SK-N-SH (cell line): ENCODE measurements at regions not wholly inside any gene's neighbourhood (a gene's known extent, or its start where the extent isn't known, plus 50 kb on each side); places are given as distances from the start of the nearest gene placed in this dataset.
A peak's percentile ranks its signal among the peaks of the same experiment; 100 is the strongest.

ENCODE experiments used
- CTCF ChIA-PET: fragments of 300-600, 350-600 bp; formaldehyde crosslinking; extraction: SDS; loops from one replicate; lab custom pipeline; 2021; lab: Yijun Ruan, JAX
- POLR2A ChIA-PET: fragments of 350-600 bp; sonication (Branson Sonifier 250); formaldehyde crosslinking; extraction: SDS; loops from one replicate; lab custom pipeline; 2020; ENCODE audit warnings: antibody characterized with exemption, inconsistent platforms; lab: Yijun Ruan, JAX
- DNase-seq: peaks from one replicate; pipeline ENCODE4 v3.0.0; 2012
- H2AFZ ChIP-seq: fragments of 200-600 bp; sonication (generic); 2 replicates; pipeline ENCODE4 v1.8.1; 2016; ENCODE audit warnings: antibody characterized with exemption, mild to moderate bottlenecking, low read depth
- H3F3A ChIP-seq: fragments of 200-600 bp; sonication (generic); replicated peaks from 2 replicates; pipeline ENCODE3; 2016; ENCODE audit warnings: antibody characterized with exemption, mild to moderate bottlenecking; ENCODE audit not compliant: insufficient read depth
- H3K27ac ChIP-seq, 2 experiments: fragments of 200-500 bp in 1 of 2; fragments of 200-600 bp in 1 of 2; sonication (Bioruptor generic) in 1 of 2; sonication (generic), shearing (Covaris generic) in 1 of 2; 2 replicates each; pipeline versions ENCODE4 v1.5.1 to v1.6.1; 2014 to 2016; ENCODE audit warnings: low read depth in 2 of 2, inconsistent platforms in 1 of 2, low read length in 1 of 2, mild to moderate bottlenecking in 1 of 2, mixed read lengths in 1 of 2
- H3K27me3 ChIP-seq: fragments of 200-600 bp; sonication (generic), shearing (Covaris generic); 2 replicates; pipeline ENCODE4 v1.6.1; 2016; ENCODE audit warnings: mixed run types; ENCODE audit not compliant: insufficient read depth
- H3K36me3 ChIP-seq, 2 experiments: fragments of 200-500 bp in 1 of 2; fragments of 200-600 bp in 1 of 2; sonication (Bioruptor generic) in 1 of 2; sonication (generic) in 1 of 2; replicated peaks in 1 of 2; 2 replicates each; pipeline versions ENCODE3 to v1.5.1; 2014 to 2016; ENCODE audit warnings: low read length in 1 of 2, mild to moderate bottlenecking in 1 of 2; ENCODE audit not compliant: insufficient read depth in 2 of 2, control insufficient read depth in 1 of 2
- H3K4me1 ChIP-seq, 2 experiments: fragments of 200-500 bp in 1 of 2; fragments of 200-600 bp in 1 of 2; sonication (Bioruptor generic) in 1 of 2; sonication (generic), shearing (Covaris generic) in 1 of 2; 2 replicates each; pipeline versions ENCODE4 v1.5.1 to v1.6.1; 2014 to 2016; ENCODE audit warnings: low read depth in 1 of 2, low read length in 1 of 2, mixed run types in 1 of 2; ENCODE audit not compliant: insufficient read depth in 2 of 2, control insufficient read depth in 1 of 2
- H3K4me2 ChIP-seq: fragments of 200-600 bp; sonication (generic), shearing (Covaris generic); 2 replicates; pipeline ENCODE4 v1.6.1; 2017; ENCODE audit warnings: mixed run types
- H3K4me3 ChIP-seq, 2 experiments: fragments of 200-500 bp in 1 of 2; fragments of 200-600 bp in 1 of 2; sonication (Bioruptor generic) in 1 of 2; sonication (generic), shearing (Covaris generic) in 1 of 2; 2 replicates each; pipeline versions ENCODE4 v1.5.1 to v1.8.1; 2014 to 2016; ENCODE audit warnings: low read depth in 2 of 2, inconsistent platforms in 1 of 2, low read length in 1 of 2, mild to moderate bottlenecking in 1 of 2, mixed read lengths in 1 of 2, moderate library complexity in 1 of 2
- H3K79me2 ChIP-seq: fragments of 200-600 bp; sonication (generic); 2 replicates; pipeline ENCODE4 v1.8.1; 2017; ENCODE audit warnings: mild to moderate bottlenecking; ENCODE audit not compliant: insufficient read depth
- H3K9ac ChIP-seq: fragments of 200-600 bp; sonication (generic); 2 replicates; pipeline ENCODE4 v1.6.1; 2017; ENCODE audit warnings: mixed run types
- H3K9me2 ChIP-seq: fragments of 200-600 bp; sonication (generic); 2 replicates; pipeline ENCODE4 v1.6.1; 2017; ENCODE audit warnings: mixed run types
- H3K9me3 ChIP-seq: fragments of 200-600 bp; sonication (generic); 2 replicates; pipeline ENCODE4 v1.6.1; 2017; ENCODE audit warnings: mixed run types, mild to moderate bottlenecking, moderate library complexity
- H4K20me1 ChIP-seq: fragments of 200-600 bp; sonication (generic); 2 replicates; pipeline ENCODE4 v1.6.1; 2017; ENCODE audit warnings: mild to moderate bottlenecking, mixed run types; ENCODE audit not compliant: insufficient read depth
- CTCF ChIP-seq: fragments of 200-600 bp; sonication (generic); IDR thresholded peaks from 2 replicates; pipeline ENCODE4 v1.6.1; 2017; ENCODE audit warnings: antibody characterized with exemption, mild to moderate bottlenecking, moderate library complexity
- GATA2 ChIP-seq: sonication (generic); formaldehyde crosslinking; IDR thresholded peaks from 2 replicates; pipeline ENCODE4 v1.5.0; 2020; ENCODE audit warnings: mild to moderate bottlenecking, missing genetic modification reagents
- MEF2A ChIP-seq: IDR thresholded peaks from 2 replicates; pipeline ENCODE4 v1.4.0; 2012; ENCODE audit warnings: low read depth, borderline replicate concordance
- MXI1 ChIP-seq: IDR thresholded peaks from 2 replicates; pipeline ENCODE4 v1.6.1; 2012; ENCODE audit warnings: mild to moderate bottlenecking, low read depth, low read length, improper control_type of control experiment
- PBX3 ChIP-seq: IDR thresholded peaks from 2 replicates; pipeline ENCODE4; 2012
- RAD21 ChIP-seq: IDR thresholded peaks from 2 replicates; pipeline ENCODE4 v1.6.1; 2012; ENCODE audit warnings: mild to moderate bottlenecking, low read length
- RCOR1 ChIP-seq: fragments of 150-350 bp; IDR thresholded peaks from 2 replicates; pipeline ENCODE4 v1.6.1; 2017; ENCODE audit warnings: antibody characterized with exemption, low read length
- REST ChIP-seq: IDR thresholded peaks from 2 replicates; pipeline ENCODE4 v1.6.1; 2012; ENCODE audit warnings: mild to moderate bottlenecking, low read depth, low read length, moderate library complexity
- SMC3 ChIP-seq: IDR thresholded peaks from 2 replicates; pipeline ENCODE4 v1.6.1; 2012; ENCODE audit warnings: low read depth, low read length, improper control_type of control experiment
- TAF1 ChIP-seq: IDR thresholded peaks from 2 replicates; pipeline ENCODE4 v1.6.1; 2012; ENCODE audit warnings: low read depth, mild to moderate bottlenecking, low read length, moderate library complexity, borderline replicate concordance
- USF2 ChIP-seq: fragments of 150-350 bp; IDR thresholded peaks from 2 replicates; pipeline ENCODE4 v1.6.1; 2017; ENCODE audit warnings: antibody characterized with exemption, low read length, low read depth, borderline replicate concordance
- YY1 ChIP-seq: IDR thresholded peaks from 2 replicates; pipeline ENCODE4 v1.4.0; 2012; ENCODE audit warnings: low read depth, mild to moderate bottlenecking
- WGBS: methylation state at CpG from one replicate; pipeline ENCODE4 v1.1.6; 2017; ENCODE audit warnings: low lambda C conversion rate; 5-methylcytosine and 5-hydroxymethylcytosine counted together

GRCh38 chr3:13263770-13264467 is 156.2 kb downstream of the NUP210 start:
- ChIA-PET POLR2A (interaction anchor here (1.1 kb wide), 1 partner anchor 9 kb away, joined by 3 read pairs; no protein-coding TSS in a partner anchor), CTCF (interaction anchor here (1.2 kb wide), 1 partner anchor 10 kb away, joined by 3 read pairs; no protein-coding TSS in a partner anchor)
- TF ChIP-seq REST (no peak), RAD21 (peak; percentile 16; the same call in 1 of the 2 replicates), SMC3 (no peak), MEF2A (no peak), MXI1 (peak; percentile 48), GATA2 (CRISPR knock-in tag) (peak; percentile 42; the same call in 1 of the 2 replicates), YY1 (no peak)
- no peaks in the 10 kb centered on the region for H3K36me3 ChIP-seq
- H3K4me3 ChIP-seq, result no peak overlapping the region
- peaks cover 0 to 42% of the 10 kb centered on the region in 2 experiments; a peak in 1 of 4 replicates for H3K4me1 ChIP-seq
- no peaks in the 10 kb centered on the region for H3K9me3 ChIP-seq
- no peaks in the 10 kb centered on the region for H3F3A ChIP-seq
- DNase-seq, result peak; percentile 82
- WGBS, result 68% methylated on average over 23 of the region's 26 CpGs
- H2AFZ ChIP-seq, result no peak overlapping the region
- no peaks in the 10 kb centered on the region for H4K20me1 ChIP-seq
- peak overlapping the region in 1 of 2 experiments; percentile 81; a peak in 2 of 4 replicates for H3K27ac ChIP-seq
- no peaks in the 10 kb centered on the region for H3K79me2 ChIP-seq
- H3K9ac ChIP-seq, result no peak overlapping the region
- no peak overlapping the region for H3K4me2 ChIP-seq
- no peaks in the 10 kb centered on the region for H3K27me3 ChIP-seq
- H3K9me2 ChIP-seq, result no peaks in the 10 kb centered on the region

- no peaks in the 10 kb centered on the region for H3K27me3 ChIP-seq
- H3K9ac ChIP-seq, result no peak overlapping the region
- no peaks in the 10 kb centered on the region for H4K20me1 ChIP-seq
- no peak overlapping the region for H3K4me3 ChIP-seq
- H3K27ac ChIP-seq, result no peak overlapping the region
- no peaks in the 10 kb centered on the region for H3K36me3 ChIP-seq
- H2AFZ ChIP-seq, result no peak overlapping the region
- peaks cover 0 to 36% of the 10 kb centered on the region in 2 experiments; a peak in 1 of 4 replicates for H3K4me1 ChIP-seq
- DNase-seq, result no peak
- ChIA-PET POLR2A (interaction anchor here (1.1 kb wide), 1 partner anchor 19 kb away, joined by 5 read pairs; no protein-coding TSS in a partner anchor), CTCF (interaction anchor here (0.7 to 1.0 kb wide), 3 partner anchors 12 to 171 kb away, joined by 3 read pairs; no protein-coding TSS in a partner anchor)
- 62% methylated on average over 7 of the region's 7 CpGs for WGBS
- H3K4me2 ChIP-seq, result no peak overlapping the region
- no peaks in the 10 kb centered on the region for H3K9me3 ChIP-seq
- no peaks in the 10 kb centered on the region for H3F3A ChIP-seq
- H3K79me2 ChIP-seq, result no peaks in the 10 kb centered on the region
- H3K9me2 ChIP-seq, result no peaks in the 10 kb centered on the region
- TF ChIP-seq USF2 (no peak), PBX3 (no peak), CTCF (no peak), TAF1 (no peak), REST (no peak), RCOR1 (no peak)
Observed at GRCh38 chr3:13262493-13263211, 157.5 kb downstream of the NUP210 start.
